ENCODE measurements at regions not wholly inside any gene's neighbourhood (a gene's known extent, or its start where the extent isn't known, plus 50 kb on each side); places are given as distances from the start of the nearest gene placed in this dataset.
"Not testable (repeated sequence)": the region's sequence is repeated elsewhere in the genome, so short reads cannot be mapped to it uniquely, and the experiment has no call there.

GRCh38 chrX:127782904-127783303 is 269.3 kb downstream of the ACTRT1 start:
- no CpG with 5 or more reads among the region's 2 CpGs for WGBS (ENCODE audit: insufficient coverage, low lambda C conversion rate)
- no peaks in the 10 kb centered on the region for H3K36me3 ChIP-seq (ENCODE audit: control insufficient read depth, insufficient read depth, low read length)
- no peak for DNase-seq
- no peak overlapping the region for H3K4me3 ChIP-seq (ENCODE audit: low read length)
- no peak overlapping the region for H3K27ac ChIP-seq (ENCODE audit: low read length)
- no peaks in the 10 kb centered on the region for H3K9me3 ChIP-seq (ENCODE audit: control insufficient read depth, low read depth, low read length)
- H3K27me3 ChIP-seq (ENCODE audit: control insufficient read depth, insufficient read depth, low read length), result no peaks in the 10 kb centered on the region
- no peaks in the 10 kb centered on the region for H3K4me1 ChIP-seq (ENCODE audit: control insufficient read depth, insufficient read depth, low read length)

GRCh38 chrX:127764674-127765073 is 287.5 kb downstream of the ACTRT1 start:
- DNase-seq, result no peak
- Histone ChIP-seq H3K9me3 (ENCODE audit: control insufficient read depth, low read depth, low read length) (no peaks in the 10 kb centered on the region), H3K4me3 (ENCODE audit: low read length) (no peak overlapping the region), H3K27ac (ENCODE audit: low read length) (no peak overlapping the region), H3K36me3 (ENCODE audit: control insufficient read depth, insufficient read depth, low read length) (no peaks in the 10 kb centered on the region), H3K4me1 (ENCODE audit: control insufficient read depth, insufficient read depth, low read length) (no peaks in the 10 kb centered on the region), H3K27me3 (ENCODE audit: control insufficient read depth, insufficient read depth, low read length) (no peaks in the 10 kb centered on the region)
- WGBS (ENCODE audit: insufficient coverage, low lambda C conversion rate), result no CpG with 5 or more reads among the region's 3 CpGs

- no peaks in the 10 kb centered on the region for H3K4me1 ChIP-seq (ENCODE audit: control insufficient read depth, insufficient read depth, low read length)
- no peak overlapping the region for H3K4me3 ChIP-seq (ENCODE audit: low read length)
- no peak overlapping the region for H3K27ac ChIP-seq (ENCODE audit: low read length)
- no peaks in the 10 kb centered on the region for H3K9me3 ChIP-seq (ENCODE audit: control insufficient read depth, low read depth, low read length)
- no peak for DNase-seq
- H3K27me3 ChIP-seq (ENCODE audit: control insufficient read depth, insufficient read depth, low read length), result no peaks in the 10 kb centered on the region
- no peaks in the 10 kb centered on the region for H3K36me3 ChIP-seq (ENCODE audit: control insufficient read depth, insufficient read depth, low read length)
These were observed 289.5 kb downstream of the ACTRT1 start for GRCh38 chrX:127762663-127763062.

- DNase-seq, result no peak
- Histone ChIP-seq H3K36me3 (ENCODE audit: control insufficient read depth, insufficient read depth, low read length) (no peaks in the 10 kb centered on the region), H3K4me3 (ENCODE audit: low read length) (no peak overlapping the region)
These were observed 319.5 kb downstream of the ACTRT1 start for GRCh38 chrX:127732709-127733108.

GRCh38 chrX:127726227-127726626 is 326.0 kb downstream of the ACTRT1 start:
- H3K4me1 ChIP-seq (ENCODE audit: control insufficient read depth, insufficient read depth, low read length), result no peaks in the 10 kb centered on the region

More at GRCh38 chrX:127732709-127733108, 319.5 kb downstream of the ACTRT1 start:
- Histone ChIP-seq H3K27ac (ENCODE audit: low read length) (no peak overlapping the region), H3K27me3 (ENCODE audit: control insufficient read depth, insufficient read depth, low read length) (no peaks in the 10 kb centered on the region), H3K9me3 (ENCODE audit: control insufficient read depth, low read depth, low read length) (no peaks in the 10 kb centered on the region), H3K4me1 (ENCODE audit: control insufficient read depth, insufficient read depth, low read length) (no peaks in the 10 kb centered on the region)

GRCh38 chrX:127708155-127708554 is 344.0 kb downstream of the ACTRT1 start:
- 95% methylated on average over 4 of the region's 4 CpGs for WGBS (ENCODE audit: insufficient coverage, low lambda C conversion rate)
- H3K27me3 ChIP-seq (ENCODE audit: control insufficient read depth, insufficient read depth, low read length), result no peaks in the 10 kb centered on the region
- no peaks in the 10 kb centered on the region for H3K36me3 ChIP-seq (ENCODE audit: control insufficient read depth, insufficient read depth, low read length)
- no peak for DNase-seq
- H3K27ac ChIP-seq (ENCODE audit: low read length), result no peak overlapping the region
- no peaks in the 10 kb centered on the region for H3K4me1 ChIP-seq (ENCODE audit: control insufficient read depth, insufficient read depth, low read length)
- no peak overlapping the region for H3K4me3 ChIP-seq (ENCODE audit: low read length)
- H3K9me3 ChIP-seq (ENCODE audit: control insufficient read depth, low read depth, low read length), result no peaks in the 10 kb centered on the region

More at GRCh38 chrX:127726227-127726626, 326.0 kb downstream of the ACTRT1 start:
- Histone ChIP-seq H3K4me3 (ENCODE audit: low read length) (no peak overlapping the region), H3K36me3 (ENCODE audit: control insufficient read depth, insufficient read depth, low read length) (no peaks in the 10 kb centered on the region), H3K9me3 (ENCODE audit: control insufficient read depth, low read depth, low read length) (no peaks in the 10 kb centered on the region), H3K27me3 (ENCODE audit: control insufficient read depth, insufficient read depth, low read length) (no peaks in the 10 kb centered on the region), H3K27ac (ENCODE audit: low read length) (no peak overlapping the region)
- DNase-seq, result no peak

GRCh38 chrX:127702527-127702926 is 349.7 kb downstream of the ACTRT1 start:
- no peaks in the 10 kb centered on the region for H3K27me3 ChIP-seq (ENCODE audit: control insufficient read depth, insufficient read depth, low read length)
- no CpG with 5 or more reads among the region's 2 CpGs for WGBS (ENCODE audit: insufficient coverage, low lambda C conversion rate)
- H3K27ac ChIP-seq (ENCODE audit: low read length), result no peak overlapping the region
- no peak for DNase-seq
- no peaks in the 10 kb centered on the region for H3K9me3 ChIP-seq (ENCODE audit: control insufficient read depth, low read depth, low read length)
- H3K4me3 ChIP-seq (ENCODE audit: low read length), result no peak overlapping the region
- no peaks in the 10 kb centered on the region for H3K36me3 ChIP-seq (ENCODE audit: control insufficient read depth, insufficient read depth, low read length)
- no peaks in the 10 kb centered on the region for H3K4me1 ChIP-seq (ENCODE audit: control insufficient read depth, insufficient read depth, low read length)

GRCh38 chrX:127662942-127663341 is 389.3 kb downstream of the ACTRT1 start:
- H3K9me3 ChIP-seq (ENCODE audit: control insufficient read depth, low read depth, low read length); H3K4me1 ChIP-seq (ENCODE audit: control insufficient read depth, insufficient read depth, low read length); H3K27ac ChIP-seq (ENCODE audit: low read length); DNase-seq; H3K27me3 ChIP-seq (ENCODE audit: control insufficient read depth, insufficient read depth, low read length); H3K4me3 ChIP-seq (ENCODE audit: low read length); H3K36me3 ChIP-seq (ENCODE audit: control insufficient read depth, insufficient read depth, low read length): not testable (repeated sequence)
- no CpG with 5 or more reads among the region's 32 CpGs for WGBS (ENCODE audit: insufficient coverage, low lambda C conversion rate)

- no peak for DNase-seq
- Histone ChIP-seq H3K36me3 (ENCODE audit: control insufficient read depth, insufficient read depth, low read length) (no peaks in the 10 kb centered on the region), H3K27me3 (ENCODE audit: control insufficient read depth, insufficient read depth, low read length) (no peaks in the 10 kb centered on the region), H3K4me1 (ENCODE audit: control insufficient read depth, insufficient read depth, low read length) (no peaks in the 10 kb centered on the region), H3K4me3 (ENCODE audit: low read length) (no peak overlapping the region), H3K27ac (ENCODE audit: low read length) (no peak overlapping the region), H3K9me3 (ENCODE audit: control insufficient read depth, low read depth, low read length) (no peaks in the 10 kb centered on the region)
- WGBS (ENCODE audit: insufficient coverage, low lambda C conversion rate), result no CpG with 5 or more reads among the region's 1 CpG
These were observed 403.2 kb downstream of the ACTRT1 start for GRCh38 chrX:127649011-127649410.

- 80% methylated on average over 1 of the region's 5 CpGs for whole genome bisulfite sequencing (ENCODE audit: insufficient coverage, low lambda C conversion rate)
- Histone ChIP-seq H3K9me3 (ENCODE audit: control insufficient read depth, low read depth, low read length) (no peaks in the 10 kb centered on the region), H3K4me3 (ENCODE audit: low read length) (no peak overlapping the region), H3K27me3 (ENCODE audit: control insufficient read depth, insufficient read depth, low read length) (no peaks in the 10 kb centered on the region), H3K36me3 (ENCODE audit: control insufficient read depth, insufficient read depth, low read length) (no peaks in the 10 kb centered on the region), H3K27ac (ENCODE audit: low read length) (no peak overlapping the region), H3K4me1 (ENCODE audit: control insufficient read depth, insufficient read depth, low read length) (no peaks in the 10 kb centered on the region)
- DNase-seq, result no peak
These were observed 430.4 kb downstream of the ACTRT1 start for GRCh38 chrX:127621780-127622179.

- Histone ChIP-seq H3K36me3 (ENCODE audit: control insufficient read depth, insufficient read depth, low read length) (no peaks in the 10 kb centered on the region), H3K9me3 (ENCODE audit: control insufficient read depth, low read depth, low read length) (no peaks in the 10 kb centered on the region), H3K27me3 (ENCODE audit: control insufficient read depth, insufficient read depth, low read length) (no peaks in the 10 kb centered on the region), H3K27ac (ENCODE audit: low read length) (no peak overlapping the region), H3K4me3 (ENCODE audit: low read length) (no peak overlapping the region), H3K4me1 (ENCODE audit: control insufficient read depth, insufficient read depth, low read length) (no peaks in the 10 kb centered on the region)
- no CpG with 5 or more reads among the region's 1 CpG for WGBS (ENCODE audit: insufficient coverage, low lambda C conversion rate)
- DNase-seq, result no peak
These were observed 445.6 kb downstream of the ACTRT1 start for GRCh38 chrX:127606590-127606989.
